GM20431 (cell line): ENCODE measurements at regions not wholly inside any gene's neighbourhood (a gene's known extent, or its start where the extent isn't known, plus 50 kb on each side); places are given as distances from the start of the nearest gene placed in this dataset.

ENCODE experiments used
- in situ Hi-C: fragments of 300-500 bp; cut with MseI, MboI; formaldehyde crosslinking; loops from one replicate; pipeline ENCODE4 v1.15.0; 2020; ENCODE audit warnings: low sequenced_read_pairs; ENCODE audit not compliant: unreplicated experiment

- in situ Hi-C loops = no loop called here
These were observed 243.2 kb downstream of the CRPPA start for GRCh38 chr7:16178092-16178491.

GRCh38 chr7:16174253-16174652 lies 247.1 kb downstream of the CRPPA start:
- in situ Hi-C loops = no loop called here

- in situ Hi-C loops = no loop called here
These were observed 249.0 kb downstream of the CRPPA start for GRCh38 chr7:16172366-16172765.

GRCh38 chr7:16171928-16172327 lies 249.4 kb downstream of the CRPPA start:
- in situ Hi-C loops = no loop called here

- in situ Hi-C loops = no loop called here
These were observed 250.7 kb downstream of the CRPPA start for GRCh38 chr7:16170671-16171070.

- in situ Hi-C loops = no loop called here
These were observed 251.8 kb downstream of the CRPPA start for GRCh38 chr7:16169537-16169936.

- in situ Hi-C loops = no loop called here
These were observed 253.8 kb downstream of the CRPPA start for GRCh38 chr7:16167526-16167925.

GRCh38 chr7:16144361-16144760 lies 277.0 kb downstream of the CRPPA start:
- in situ Hi-C loops = no loop called here

GRCh38 chr7:16137944-16138343 lies 283.4 kb downstream of the CRPPA start:
- in situ Hi-C loops = no loop called here

- in situ Hi-C loops = no loop called here
These were observed 284.4 kb downstream of the CRPPA start for GRCh38 chr7:16136896-16137295.

- in situ Hi-C loops = no loop called here
These were observed 285.7 kb downstream of the CRPPA start for GRCh38 chr7:16135658-16136057.

GRCh38 chr7:16130111-16131110 lies 290.9 kb downstream of the CRPPA start:
- in situ Hi-C loops = no loop called here

GRCh38 chr7:16129431-16130110 lies 291.8 kb downstream of the CRPPA start:
- in situ Hi-C loops = no loop called here

- in situ Hi-C loops = no loop called here
These were observed 298.1 kb downstream of the CRPPA start for GRCh38 chr7:16123117-16123770.

- in situ Hi-C loops = no loop called here
These were observed 299.4 kb downstream of the CRPPA start for GRCh38 chr7:16121876-16122390.

GRCh38 chr7:16115374-16115773 lies 306.0 kb downstream of the CRPPA start:
- in situ Hi-C loops = no loop called here

GRCh38 chr7:16114633-16115032 lies 306.7 kb downstream of the CRPPA start:
- in situ Hi-C loops = no loop called here

GRCh38 chr7:16114071-16114470 lies 307.3 kb downstream of the CRPPA start:
- in situ Hi-C loops = no loop called here

- in situ Hi-C loops = no loop called here
These were observed 308.3 kb downstream of the CRPPA start for GRCh38 chr7:16113058-16113457.

- in situ Hi-C loops = no loop called here
These were observed 314.5 kb downstream of the CRPPA start for GRCh38 chr7:16106869-16107268.
